Choroid plexus epithelial cell (primary cell): ENCODE measurements at regions not wholly inside any gene's neighbourhood (a gene's known extent, or its start where the extent isn't known, plus 50 kb on each side); places are given as distances from the start of the nearest gene placed in this dataset.

Source experiments
- DNase-seq: peaks from one replicate; pipeline ENCODE4 v3.0.0-alpha.2; 2010; ENCODE audit warnings: low read depth
- H3K4me3 ChIP-seq: 2 replicates; pipeline ENCODE4 v1.5.1; 2011; ENCODE audit warnings: low read depth, mild to moderate bottlenecking, control low read depth, low read length, moderate library complexity
- TF ChIP-seq, protein P1 (sequence below): conservative IDR thresholded peaks from 2 replicates; pipeline ENCODE4 v1.5.1; 2011; ENCODE audit warnings: low read depth, mild to moderate bottlenecking, control low read depth, inconsistent platforms, low read length, moderate library complexity

DNA sequence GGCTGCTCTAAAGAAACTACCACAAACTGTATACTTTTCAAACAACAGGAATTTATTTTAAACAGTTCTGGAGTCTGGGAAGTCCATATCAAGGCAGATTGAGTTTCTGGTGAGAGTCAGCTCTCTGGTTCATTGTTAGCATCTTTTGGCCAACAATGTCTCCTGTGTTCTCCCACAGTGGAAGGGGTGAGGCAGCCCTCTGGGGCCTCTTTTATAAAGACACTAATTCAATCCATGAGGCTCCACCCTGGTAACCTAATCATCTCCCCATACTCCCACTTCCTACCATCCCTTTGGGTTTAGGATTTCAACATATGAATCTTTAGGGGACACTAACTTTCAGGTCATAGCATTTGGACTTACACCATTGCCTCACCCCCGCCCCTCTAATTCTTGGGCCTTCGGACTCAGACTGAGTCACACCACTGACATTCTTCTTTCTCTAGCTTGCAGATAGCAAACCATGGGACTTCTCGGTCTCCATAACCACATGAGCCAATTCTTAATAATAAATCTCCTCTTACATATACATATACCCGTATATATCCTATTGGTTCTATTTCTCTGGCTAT is 64.3 kb upstream of the ANTXRL start:
- H3K4me3 ChIP-seq, result no peak overlapping the region
- TF ChIP-seq, protein P1, sequence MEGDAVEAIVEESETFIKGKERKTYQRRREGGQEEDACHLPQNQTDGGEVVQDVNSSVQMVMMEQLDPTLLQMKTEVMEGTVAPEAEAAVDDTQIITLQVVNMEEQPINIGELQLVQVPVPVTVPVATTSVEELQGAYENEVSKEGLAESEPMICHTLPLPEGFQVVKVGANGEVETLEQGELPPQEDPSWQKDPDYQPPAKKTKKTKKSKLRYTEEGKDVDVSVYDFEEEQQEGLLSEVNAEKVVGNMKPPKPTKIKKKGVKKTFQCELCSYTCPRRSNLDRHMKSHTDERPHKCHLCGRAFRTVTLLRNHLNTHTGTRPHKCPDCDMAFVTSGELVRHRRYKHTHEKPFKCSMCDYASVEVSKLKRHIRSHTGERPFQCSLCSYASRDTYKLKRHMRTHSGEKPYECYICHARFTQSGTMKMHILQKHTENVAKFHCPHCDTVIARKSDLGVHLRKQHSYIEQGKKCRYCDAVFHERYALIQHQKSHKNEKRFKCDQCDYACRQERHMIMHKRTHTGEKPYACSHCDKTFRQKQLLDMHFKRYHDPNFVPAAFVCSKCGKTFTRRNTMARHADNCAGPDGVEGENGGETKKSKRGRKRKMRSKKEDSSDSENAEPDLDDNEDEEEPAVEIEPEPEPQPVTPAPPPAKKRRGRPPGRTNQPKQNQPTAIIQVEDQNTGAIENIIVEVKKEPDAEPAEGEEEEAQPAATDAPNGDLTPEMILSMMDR, result no peak

DNA sequence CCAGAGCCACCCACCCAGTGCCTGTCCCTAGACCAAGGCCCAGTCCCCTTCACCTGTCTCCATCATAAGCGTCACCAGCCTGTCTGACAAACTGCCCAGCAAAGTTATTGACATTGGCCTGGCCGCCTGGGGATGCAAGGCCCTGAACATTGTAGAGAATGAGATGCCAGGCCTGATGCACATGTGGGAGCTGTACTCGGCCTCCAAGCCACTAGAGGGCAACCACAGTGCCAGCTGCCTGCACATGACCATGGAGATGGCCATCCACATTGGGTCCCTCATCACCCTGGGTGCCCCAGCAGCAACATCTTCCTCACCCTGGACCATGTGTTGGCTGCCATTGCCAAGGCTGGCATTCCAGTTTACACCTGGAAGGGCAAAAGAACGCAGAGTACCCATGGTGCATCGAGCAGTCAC is 63.7 kb upstream of the ANTXRL start:
- H3K4me3 ChIP-seq, result no peak overlapping the region
- DNase-seq, result no peak
- TF ChIP-seq, protein P1, result peak; percentile 32

More for the DNA sequence above, 64.3 kb upstream of the ANTXRL start:
- DNase-seq, result peak; percentile 59

DNA sequence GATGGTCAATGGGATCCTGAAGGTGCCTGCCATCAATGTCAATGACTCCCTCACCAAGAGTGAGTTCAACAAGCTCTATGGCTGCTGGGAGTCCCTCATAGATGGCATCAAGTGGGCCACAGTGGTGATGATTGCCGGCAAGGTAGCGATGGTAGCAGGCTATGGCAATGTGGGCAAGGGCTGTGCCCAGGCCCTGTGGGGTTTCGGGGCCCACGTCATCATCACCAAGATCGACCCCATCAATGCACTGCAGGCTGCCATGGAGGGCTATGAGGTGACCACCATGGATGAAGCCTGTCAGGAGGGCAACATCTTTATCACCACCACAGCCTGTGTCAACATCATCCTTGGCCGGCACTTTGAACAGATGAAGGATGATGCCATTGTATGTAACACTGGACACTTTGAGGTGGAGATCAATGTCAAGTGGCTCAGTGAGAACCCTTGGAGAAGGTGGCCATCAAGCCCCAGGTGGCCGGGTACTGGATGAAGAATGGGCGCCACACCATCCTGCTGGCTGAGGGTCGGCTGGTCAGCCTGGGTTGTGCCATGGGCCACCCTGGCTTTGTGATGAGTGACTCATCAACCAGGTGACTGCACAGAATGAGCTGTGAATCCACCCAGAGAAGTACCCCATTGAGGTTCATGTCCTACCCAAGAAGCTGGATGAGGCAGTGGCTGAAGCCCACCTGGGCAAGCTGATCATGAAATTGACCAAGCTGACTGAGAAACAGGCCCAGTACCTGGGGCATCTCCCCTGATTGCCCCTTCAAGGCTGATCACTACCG is 63.0 kb upstream of the ANTXRL start:
- TF ChIP-seq, protein P1, result no peak
- no peak for DNase-seq
- no peak overlapping the region for H3K4me3 ChIP-seq

DNA sequence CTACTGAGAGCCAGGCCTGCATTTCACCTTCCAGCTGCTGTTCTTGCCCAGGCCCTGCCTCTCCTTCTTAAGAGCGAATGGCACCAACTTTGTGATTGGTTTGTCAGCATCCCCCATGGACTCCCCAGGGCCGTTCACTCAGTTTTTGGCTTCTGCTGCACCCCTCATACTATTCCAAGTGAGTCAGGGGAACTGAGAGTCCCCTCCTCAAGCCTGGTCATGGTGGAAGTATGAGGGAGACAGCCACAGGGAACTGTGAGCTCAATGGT is 62.4 kb upstream of the ANTXRL start:
- no peak overlapping the region for H3K4me3 ChIP-seq
- TF ChIP-seq, protein P1, result no peak
- DNase-seq, result no peak

DNA sequence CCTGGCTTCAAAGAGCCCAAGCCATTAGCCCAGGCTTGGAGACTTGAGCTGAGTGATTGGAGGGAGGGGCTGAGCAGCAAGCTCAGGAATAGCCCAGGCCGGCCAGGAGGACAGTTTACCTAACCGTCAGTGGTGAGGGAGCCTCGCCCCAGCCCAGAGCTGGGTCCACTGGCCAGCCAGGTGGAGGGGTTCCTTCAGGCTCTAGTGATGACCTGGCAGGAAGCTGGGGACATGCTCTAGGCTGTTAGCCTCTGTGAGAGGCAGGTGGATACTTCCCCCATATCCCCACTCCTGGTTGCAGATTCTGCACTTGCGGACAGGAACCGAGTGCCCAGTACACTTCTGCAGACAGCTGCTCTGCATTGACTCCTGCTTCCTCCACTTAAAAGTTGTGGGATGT is 61.2 kb upstream of the ANTXRL start:
- no peak for DNase-seq
- no peak overlapping the region for H3K4me3 ChIP-seq
- TF ChIP-seq, protein P1, result no peak

DNA sequence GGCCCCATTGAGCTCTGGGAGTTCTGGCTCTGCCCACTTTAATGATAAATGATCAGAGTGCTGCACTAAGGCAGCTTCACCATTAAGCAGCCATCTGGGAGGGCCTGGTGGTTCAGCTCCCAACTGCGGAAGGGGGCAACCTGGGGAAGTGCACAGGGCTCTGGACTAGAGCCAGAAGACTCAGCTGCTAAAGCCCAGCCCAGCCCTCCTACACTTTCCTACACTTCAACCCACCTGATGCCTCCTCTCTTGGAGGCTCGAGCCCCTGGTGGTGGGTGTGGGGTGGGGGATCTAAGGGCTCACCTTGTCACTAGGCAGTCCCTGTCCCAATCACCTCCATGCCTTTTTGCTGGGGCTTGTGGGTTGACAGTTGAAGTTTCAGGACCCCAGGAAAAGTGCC is 60.6 kb upstream of the ANTXRL start:
- DNase-seq, result no peak
- TF ChIP-seq, protein P1, result no peak

More for the DNA sequence above, 60.6 kb upstream of the ANTXRL start:
- H3K4me3 ChIP-seq, result no peak overlapping the region
